Germinal center (tissue), 1 donor: ENCODE measurements at regions not wholly inside any gene's neighbourhood (a gene's known extent, or its start where the extent isn't known, plus 50 kb on each side); places are given as distances from the start of the nearest gene placed in this dataset.
"Not testable (repeated sequence)": the region's sequence is repeated elsewhere in the genome, so short reads cannot be mapped to it uniquely, and the experiment has no call there.

Experiments
- DNase-seq: peaks from one replicate; pipeline ENCODE4 v3.0.0; 2012; ENCODE audit warnings: mixed read lengths, low spot score

DNA sequence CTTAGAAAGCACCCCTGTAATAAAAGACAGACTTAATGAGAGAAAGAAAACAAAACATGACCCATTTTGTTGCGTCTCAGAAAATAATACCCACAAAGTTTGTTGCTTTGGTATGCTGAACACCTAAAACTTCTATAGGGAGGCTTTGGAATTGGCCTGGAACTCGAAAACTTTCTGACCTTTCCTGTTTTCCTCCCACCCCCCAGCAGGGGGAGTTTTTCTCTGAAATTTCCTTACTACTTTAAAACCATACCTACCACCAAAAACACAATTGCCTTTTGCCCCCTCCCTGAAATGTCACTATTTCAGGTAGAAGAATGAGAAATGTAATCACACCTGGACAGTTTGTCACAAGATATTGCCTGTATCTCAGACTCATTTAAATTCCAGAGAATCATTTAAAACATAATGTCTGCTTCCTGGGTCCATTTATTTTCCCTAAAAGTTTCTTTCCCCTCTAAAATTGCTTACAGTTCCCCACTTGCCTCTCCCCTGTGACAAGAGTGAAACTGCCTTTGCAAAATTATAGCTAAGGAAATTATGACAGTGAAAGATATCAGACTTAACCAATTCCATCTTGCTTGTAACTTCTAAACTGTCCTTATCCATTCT lies 2700.2 kb downstream of the PCDH9 start:
- no peak for DNase-seq

DNA sequence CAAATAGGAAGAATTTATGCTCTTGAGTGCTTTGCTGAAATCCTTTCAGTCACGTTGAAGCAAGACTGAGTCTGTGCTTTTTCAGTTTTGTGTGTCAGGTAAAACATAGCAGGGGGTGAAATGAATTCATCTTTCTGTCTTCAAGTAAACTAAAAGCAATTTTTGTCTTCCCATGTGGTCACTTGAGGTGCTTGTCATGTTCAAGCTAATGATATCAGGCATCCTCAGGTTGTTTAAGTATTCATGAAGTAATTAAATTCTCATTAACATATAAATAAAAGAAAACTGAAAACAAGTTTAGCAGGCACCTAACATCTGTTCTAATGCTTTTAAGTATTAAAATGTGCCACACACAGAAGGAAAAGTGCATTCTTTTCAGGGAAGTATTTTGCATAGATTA lies 2701.3 kb downstream of the PCDH9 start:
- DNase-seq = no peak

DNA sequence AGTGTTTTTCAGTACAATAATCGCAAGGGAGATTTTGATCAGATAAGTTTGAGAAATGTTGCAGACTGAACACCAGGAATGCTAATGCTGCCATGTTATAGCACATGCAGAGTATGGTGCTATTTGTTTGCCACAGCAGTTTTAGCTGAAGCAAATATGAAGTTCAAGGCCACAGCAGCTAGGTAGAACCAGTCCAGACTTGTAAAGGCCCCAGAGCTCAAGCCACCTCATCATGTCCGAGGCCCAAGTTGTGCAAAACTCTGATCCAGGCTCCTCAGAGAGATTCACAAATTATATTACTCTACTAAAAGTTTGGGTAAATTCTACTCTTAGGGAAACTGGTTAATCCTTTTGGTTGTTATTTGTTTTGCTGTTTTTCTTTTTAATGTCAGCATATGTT lies 2702.6 kb downstream of the PCDH9 start:
- no peak for DNase-seq

DNA sequence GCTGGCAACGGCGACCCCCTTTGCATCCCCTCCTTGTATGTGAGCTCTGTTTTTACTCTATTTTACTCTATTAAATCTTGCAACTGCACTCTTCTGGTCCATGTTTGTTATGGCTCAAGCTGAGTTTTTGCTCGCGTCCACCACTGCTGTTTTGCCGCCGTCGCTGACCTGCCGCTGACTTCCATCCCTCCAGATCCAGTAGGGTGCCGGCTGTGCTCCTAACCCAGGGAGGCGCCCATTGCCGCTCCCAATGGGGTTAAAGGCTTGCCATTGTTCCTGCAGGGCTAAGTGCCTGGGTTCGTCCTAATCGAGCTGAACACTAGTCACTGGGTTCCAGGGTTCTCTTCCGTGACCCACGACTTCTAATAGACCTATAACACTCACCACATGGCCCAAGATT lies 2704.4 kb downstream of the PCDH9 start:
- no peak for DNase-seq

DNA sequence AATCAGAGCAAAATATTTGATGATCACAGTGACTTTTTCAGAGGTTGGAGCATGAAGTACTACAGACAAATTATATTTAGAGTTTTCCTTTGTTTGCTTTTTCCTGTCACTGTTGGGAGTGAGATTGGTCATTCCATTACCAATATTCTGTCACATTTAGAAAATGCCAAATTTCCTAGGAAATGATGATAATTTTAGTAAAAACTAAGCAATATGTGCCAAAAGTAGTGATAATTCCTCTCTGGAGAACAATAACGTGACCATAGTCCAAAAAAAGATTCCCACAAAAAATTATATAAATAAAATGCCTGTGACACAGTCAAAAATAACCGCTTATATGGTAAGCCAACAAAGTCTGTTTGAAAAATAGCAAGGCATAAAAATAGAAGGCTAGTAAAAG lies 2719.4 kb downstream of the PCDH9 start:
- no peak for DNase-seq

DNA sequence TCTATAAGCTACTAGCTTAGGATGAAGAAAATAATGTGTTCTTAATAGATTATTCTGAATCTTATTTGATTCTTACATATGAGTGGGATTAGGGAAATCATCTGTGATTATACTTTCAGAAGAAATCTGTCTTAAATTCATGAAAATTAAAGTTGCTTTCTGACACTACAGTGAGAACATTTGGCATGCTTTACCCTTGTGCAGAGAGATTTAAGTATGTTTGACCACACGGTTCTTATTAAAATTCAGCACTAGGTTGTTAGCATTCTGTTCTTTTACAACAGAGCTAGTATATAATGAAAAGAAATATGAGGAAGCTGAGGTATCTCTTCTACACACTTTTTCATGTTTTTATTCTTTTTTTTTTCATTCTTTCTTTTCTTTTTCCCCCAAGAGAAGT lies 2723.9 kb downstream of the PCDH9 start:
- DNase-seq = no peak

DNA sequence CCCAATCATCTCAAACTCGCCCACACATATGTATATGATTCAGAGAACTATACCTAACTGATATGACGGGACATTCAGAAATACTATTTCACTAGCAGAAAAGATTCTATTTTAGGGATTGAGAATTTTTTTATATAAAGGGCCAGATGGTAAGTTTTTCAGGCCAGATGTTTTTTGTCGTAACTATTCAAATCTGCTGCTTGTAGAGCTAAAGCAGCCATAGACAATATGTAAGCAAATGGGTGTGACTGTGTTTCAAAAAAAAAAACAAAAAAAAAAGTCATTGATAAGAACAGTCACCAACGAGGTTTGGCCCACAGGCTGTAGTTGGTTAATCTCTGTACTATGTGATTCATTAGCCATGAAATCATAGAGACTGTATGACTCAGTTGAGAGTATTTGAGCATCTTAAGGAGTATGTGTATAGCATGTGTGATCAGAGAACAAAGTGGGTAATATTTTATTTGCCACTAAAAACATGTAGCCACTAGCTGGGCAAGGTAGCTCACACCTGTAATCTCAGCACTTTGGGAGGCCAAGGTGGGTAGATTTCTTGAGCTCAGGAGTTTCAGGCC lies 2724.7 kb downstream of the PCDH9 start:
- no peak for DNase-seq

DNA sequence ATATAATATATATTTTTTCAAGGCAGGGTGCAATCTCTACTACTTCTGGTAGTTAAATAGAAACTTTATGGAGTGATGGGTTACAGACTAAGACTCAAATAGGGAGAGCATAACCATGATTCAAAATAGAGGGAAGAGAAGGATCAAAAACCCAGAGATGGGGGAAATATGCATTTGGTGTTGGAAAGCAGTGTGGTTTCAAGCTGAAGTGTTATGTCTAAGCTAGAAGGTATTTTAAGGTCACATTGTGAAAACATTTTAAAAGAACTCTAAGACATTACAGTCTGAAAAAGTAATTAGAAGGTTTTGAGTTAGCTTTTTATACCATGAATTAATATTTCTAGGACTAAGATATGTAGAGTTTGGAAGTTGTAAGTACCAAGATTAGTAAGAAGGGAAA lies 2741.4 kb downstream of the PCDH9 start:
- DNase-seq = no peak

DNA sequence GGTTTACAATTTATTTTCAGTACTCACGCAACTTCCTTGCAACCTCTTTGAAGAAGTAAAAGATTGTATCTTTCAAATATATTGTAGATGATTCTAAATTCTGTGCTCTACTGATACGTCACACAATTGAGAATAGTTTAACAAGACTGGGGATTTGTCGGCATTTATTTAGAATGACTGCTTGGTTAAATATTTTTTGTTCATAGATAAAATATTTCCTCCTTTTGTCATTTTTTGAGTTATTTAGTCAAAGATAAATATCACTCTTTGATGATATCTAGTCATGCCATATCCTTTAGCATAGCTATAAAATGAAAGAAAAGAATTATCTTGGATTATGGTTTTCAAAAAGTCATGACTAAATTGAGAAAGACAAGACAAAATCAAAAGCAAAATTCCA lies 2747.8 kb downstream of the PCDH9 start:
- no peak for DNase-seq

DNA sequence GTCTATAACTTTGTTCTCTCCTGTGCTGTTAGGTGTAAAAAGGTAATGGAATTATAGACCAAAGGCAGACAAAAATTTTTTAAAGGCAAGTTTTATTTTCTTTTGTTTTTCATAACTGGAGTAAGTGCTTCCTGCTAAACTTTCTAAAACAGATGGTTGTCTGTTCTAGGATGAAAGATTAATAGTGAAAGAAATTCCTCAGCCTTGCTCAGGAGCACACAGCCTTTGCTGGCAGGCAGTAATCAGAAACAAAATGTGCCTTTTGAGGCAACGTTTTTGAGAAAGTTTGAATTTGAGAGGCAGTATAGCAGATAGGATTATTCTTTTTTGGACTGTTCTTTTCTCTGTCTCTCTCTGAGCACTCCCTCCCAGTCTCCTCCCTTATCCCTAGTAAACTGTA lies 2749.5 kb downstream of the PCDH9 start:
- no peak for DNase-seq

DNA sequence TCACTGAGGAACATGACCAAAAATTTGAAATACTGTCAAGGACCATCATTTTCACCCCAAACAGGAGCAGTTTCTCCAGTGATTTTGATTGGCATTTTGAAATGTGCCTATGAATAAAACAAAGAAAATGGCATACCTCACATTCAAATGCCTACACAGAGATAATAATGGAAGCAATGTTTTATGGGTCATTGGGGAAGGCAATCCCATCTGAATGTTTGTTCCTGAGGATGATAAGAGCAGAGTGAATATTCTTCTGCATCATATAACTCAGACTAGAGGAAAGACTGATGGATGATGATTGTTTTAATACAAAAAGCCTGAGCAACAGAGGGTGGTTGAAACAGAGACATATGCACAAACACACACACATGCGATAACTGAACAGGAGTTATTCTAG lies 2749.9 kb downstream of the PCDH9 start:
- DNase-seq = no peak

DNA sequence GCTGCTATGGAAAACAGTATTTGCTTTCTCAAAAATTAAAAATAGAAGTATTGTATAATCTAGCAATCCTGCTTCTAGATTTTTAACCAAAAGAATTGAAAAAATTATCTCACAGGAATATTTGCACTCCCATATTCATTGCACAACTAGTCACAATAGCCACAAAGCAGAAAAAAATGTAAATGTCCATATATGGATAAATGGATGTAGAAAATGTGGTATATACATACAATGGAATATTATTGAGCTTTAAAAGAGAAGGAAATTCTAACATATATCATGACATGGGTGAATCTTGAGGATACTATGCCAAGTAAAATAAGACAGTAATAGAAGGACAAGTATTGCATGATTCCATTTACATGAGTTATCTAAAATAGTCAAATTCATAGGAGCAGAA lies 2753.0 kb downstream of the PCDH9 start:
- no peak for DNase-seq

DNA sequence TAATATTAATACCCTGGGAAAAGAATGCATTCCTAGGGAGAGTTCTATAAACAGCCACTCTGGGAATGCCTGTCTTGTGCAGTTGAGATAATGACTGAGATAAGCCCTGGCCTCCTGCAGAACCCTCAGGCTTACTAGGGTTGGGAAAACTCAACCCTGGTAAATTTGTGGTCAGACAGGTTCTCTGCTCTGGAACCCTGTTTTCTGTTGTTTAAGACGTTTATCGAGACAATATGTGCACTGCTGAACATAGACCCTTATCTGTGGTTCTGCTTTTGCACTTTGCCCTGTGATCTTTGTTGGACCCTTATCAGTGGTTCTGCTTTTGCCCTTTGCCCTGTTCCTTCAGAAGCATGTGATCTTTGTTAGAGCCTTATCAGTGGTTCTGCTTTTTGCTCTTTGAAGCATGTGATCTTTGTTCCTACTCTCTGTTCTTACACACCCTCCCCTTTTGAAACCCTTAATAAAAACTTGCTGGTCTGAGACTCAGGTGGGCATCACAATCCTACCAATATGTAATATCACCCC lies 2754.0 kb downstream of the PCDH9 start:
- DNase-seq = not testable (repeated sequence)

DNA sequence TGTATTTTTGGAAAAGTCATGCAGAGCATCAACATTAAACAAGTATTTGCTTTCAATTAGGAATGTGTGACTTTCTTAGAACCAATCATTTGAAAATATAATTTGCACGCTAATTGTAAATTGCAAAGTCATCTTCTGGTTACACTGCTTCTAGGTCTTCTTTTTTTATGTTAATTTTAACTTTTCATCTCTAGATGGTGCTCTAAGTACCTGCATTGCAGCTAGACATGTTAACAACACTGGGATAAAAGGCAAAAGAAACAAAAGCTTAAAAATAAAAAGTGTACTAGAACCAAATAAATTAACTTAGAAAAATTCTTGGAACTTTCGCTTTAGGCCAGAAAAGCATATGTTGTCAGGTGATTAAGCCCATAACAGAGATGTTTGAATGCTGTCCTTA lies 2758.2 kb downstream of the PCDH9 start:
- DNase-seq = no peak

DNA sequence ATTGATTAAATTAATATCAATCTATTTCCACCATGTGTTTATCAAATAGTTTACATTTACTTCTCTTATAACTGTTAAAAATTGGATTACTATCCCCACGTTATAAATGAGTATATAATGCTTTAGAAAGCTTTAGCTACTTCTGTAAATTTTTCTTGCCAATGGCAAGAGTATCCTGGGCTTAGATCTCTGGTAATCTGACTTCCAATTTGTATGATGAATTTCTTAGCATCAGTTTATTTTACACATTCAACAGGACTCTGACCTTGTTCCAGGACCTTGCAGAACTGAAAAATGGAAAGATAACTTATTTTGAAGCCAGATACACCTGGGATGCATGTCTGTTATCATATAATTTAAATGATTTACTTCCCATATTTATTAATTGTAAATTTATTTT lies 2759.4 kb downstream of the PCDH9 start:
- no peak for DNase-seq

DNA sequence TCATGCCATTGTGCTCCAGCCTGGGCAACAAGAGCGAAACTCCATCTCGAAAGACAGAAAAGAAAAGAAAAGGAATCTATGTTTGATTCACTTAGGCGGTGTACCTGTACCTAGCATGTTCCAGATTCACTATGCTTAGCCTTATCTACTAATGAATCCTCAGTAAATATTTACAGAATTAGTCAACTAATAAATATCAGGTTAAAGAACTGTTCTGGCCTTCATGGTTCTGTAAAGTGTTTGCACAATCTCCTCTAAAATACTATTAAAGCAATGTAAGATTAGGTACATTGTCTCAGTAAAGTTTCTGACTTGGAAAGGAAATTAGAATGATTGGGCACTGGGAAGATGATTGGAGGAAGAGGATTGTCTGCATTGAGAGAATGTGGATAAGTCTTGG lies 2770.4 kb downstream of the PCDH9 start:
- DNase-seq = no peak

DNA sequence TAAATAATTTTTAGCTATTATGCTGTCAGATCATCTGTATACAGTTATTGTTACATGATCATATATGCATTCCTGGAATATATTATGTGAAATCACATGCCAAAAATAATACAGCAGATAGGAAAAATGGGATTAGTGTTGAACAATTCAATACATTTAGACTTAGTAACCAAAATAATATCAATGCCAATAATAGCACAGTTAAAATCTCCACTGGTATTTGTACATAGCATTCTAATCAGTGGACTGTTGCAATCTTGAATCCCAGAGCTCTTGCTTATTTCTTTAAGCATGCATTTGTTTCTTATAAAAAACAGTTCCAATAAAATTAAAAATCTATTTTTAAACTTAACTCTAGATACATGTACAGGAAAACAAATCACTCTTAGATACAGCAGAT lies 2772.2 kb downstream of the PCDH9 start:
- DNase-seq = no peak

DNA sequence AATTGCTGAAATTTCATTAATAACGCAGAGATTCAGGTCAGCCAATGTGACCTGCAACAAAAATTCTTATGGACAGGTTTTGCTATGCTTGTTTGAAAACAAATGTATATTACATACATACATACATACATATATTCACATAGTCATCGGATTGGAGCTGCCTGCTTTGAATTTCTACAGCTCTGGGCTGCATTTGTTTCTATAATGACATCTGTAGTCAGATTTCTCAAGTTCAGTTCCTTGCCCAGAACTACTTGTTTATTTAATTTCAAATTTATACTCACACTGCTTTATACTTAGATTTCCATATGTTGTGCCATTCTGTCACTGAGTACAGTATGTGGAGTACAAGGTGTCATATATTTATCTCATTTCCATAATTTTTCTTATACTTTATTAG lies 2775.0 kb downstream of the PCDH9 start:
- no peak for DNase-seq

DNA sequence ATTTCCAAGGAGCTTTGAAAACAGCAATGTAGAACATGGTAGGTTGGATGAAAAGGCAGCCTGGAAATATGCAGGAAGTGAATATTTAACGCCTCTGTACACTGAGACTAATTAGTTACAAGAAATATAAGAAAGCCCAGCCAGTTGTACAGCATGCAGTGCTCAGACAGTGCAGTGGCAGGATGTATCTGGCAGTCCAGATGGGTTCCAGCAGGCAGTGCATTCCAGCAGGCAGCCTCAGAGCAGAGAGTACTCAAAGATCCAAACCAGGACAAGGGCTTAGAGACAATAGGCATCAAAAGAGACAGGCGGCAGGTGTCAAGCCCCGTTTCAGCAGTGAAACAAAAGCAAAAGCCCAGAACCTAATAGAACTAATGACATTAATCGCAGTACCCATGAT lies 2776.3 kb downstream of the PCDH9 start:
- no peak for DNase-seq

DNA sequence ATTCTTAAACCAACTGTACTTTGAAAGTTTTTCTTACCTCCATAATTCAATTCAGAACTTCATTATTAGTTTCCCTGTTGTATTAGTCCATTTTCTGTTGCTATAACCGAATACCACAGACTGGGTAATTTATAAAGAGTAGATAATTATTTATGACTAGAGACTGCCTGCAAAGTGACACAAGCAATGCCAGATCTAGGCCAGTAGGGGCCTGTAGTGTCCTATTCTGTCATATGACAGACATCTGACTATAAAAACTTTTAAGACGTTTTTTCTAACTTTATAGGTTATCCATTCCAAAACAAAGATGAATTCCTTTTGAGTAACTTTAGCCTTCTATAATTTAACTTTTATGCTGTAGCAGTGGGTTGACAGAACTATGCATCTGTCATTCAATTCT lies 2783.8 kb downstream of the PCDH9 start:
- no peak for DNase-seq

DNA sequence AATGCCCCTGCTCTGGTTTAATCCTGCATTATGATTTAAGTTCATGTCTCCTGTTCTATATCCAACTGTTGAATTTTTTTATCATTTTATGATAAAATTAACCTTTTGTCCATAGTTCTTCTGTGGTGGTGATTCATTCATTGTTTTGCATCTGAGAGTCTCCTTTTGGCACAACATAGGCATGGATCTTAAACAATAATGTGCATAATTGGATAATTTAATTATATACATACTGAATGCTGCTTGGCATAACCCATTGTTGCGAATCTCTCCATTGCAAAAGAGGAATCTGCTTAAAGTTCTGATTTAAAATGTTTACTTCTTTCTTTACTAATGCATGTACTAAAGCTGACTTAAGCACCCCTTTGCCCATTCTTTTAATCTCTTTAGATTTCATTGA lies 2788.4 kb downstream of the PCDH9 start:
- no peak for DNase-seq

DNA sequence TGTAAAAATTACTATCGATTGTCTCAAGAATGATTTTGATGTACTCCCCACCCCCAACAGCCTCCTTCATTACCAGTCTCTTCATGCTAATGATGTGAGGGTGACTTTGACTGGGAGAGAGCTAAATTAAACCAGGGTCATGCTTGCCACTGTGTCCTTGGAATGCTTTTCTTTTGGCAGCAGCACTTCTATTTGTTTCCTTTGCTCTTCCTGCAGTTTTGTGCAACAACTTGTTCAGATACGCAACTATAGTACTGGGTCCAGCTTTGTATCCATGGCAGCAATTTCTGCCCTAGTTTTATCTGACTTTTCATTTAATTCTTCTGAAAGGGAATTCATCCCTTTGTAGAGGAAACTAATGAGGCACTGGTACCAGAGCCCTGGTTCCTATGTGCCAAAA lies 2792.1 kb downstream of the PCDH9 start:
- no peak for DNase-seq

DNA sequence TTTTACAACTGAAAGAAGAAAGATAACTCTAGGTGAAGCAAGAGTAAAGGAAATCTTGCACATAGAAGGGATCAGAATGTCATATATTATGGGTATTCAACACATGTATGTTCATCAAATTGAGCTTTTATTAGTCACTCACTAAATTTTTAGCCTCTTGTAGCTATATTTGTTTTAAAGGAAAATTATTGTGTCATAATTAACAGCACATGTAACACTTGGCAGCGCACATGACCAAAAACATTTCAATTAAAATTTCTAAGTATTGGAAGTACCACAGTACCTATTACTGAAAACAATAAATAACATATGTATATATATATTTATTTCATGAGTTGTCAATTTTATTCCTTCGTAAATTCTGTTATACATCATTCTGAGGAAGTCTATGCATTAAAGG lies 2800.4 kb downstream of the PCDH9 start:
- no peak for DNase-seq

DNA sequence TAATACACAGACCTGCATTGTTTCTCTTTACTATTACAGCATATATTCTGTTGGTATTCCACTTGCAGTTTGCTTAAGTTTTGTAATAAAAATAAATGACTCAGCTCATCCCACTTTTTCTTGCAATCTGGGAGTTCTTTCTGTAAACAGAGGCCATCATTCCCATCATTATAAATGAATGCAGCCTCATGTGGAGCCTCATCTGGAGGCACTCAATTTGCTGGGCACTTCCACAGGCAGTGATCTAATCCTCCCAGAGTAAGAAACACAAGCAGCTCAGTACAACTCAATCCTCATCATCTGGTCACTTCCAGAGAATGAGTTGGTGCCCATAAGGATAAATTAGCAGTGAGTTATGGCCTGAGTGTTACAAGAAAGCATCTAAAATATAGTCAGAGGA lies 2801.9 kb downstream of the PCDH9 start:
- no peak for DNase-seq
